ENCODE measurements at regions not wholly inside any gene's neighbourhood (a gene's known extent, or its start where the extent isn't known, plus 50 kb on each side); places are given as distances from the start of the nearest gene placed in this dataset.
"Not testable (repeated sequence)": the region's sequence is repeated elsewhere in the genome, so short reads cannot be mapped to it uniquely, and the experiment has no call there.

- no peak for DNase-seq (ENCODE audit: low read depth in 2 of 3, low spot score in 2 of 3)
Measured at GRCh38 chr1:143643148-143643885, 328.5 kb downstream of the FAM72C start.

- no peak for DNase-seq (ENCODE audit: low read depth in 2 of 3, low spot score in 2 of 3)
Measured at GRCh38 chr1:143625886-143626285, 345.9 kb downstream of the FAM72C start.

GRCh38 chr1:143619851-143620250 is 351.9 kb downstream of the FAM72C start:
- no peak for DNase-seq (ENCODE audit: low read depth in 2 of 3, low spot score in 2 of 3)

GRCh38 chr1:143611159-143611558 is 360.6 kb downstream of the FAM72C start:
- DNase-seq (ENCODE audit: low read depth in 2 of 3, low spot score in 2 of 3): no peak

- no peak for DNase-seq (ENCODE audit: low read depth in 2 of 3, low spot score in 2 of 3)
Measured at GRCh38 chr1:143610196-143610595, 361.6 kb downstream of the FAM72C start.

GRCh38 chr1:143604887-143605286 is 366.9 kb downstream of the FAM72C start:
- no peak for DNase-seq (ENCODE audit: low read depth in 2 of 3, low spot score in 2 of 3)

GRCh38 chr1:143584508-143584907 is 387.3 kb downstream of the FAM72C start:
- no peak for DNase-seq (ENCODE audit: low read depth in 2 of 3, low spot score in 2 of 3)

- no peak for DNase-seq (ENCODE audit: low read depth in 2 of 3, low spot score in 2 of 3)
Measured at GRCh38 chr1:143574891-143575520, 396.8 kb downstream of the FAM72C start.

- not testable (repeated sequence) for DNase-seq (ENCODE audit: low read depth in 2 of 3, low spot score in 2 of 3)
Measured at GRCh38 chr1:143572661-143573060, 399.1 kb downstream of the FAM72C start.

GRCh38 chr1:143563761-143564160 is 408.0 kb downstream of the FAM72C start:
- not testable (repeated sequence) for DNase-seq (ENCODE audit: low read depth in 2 of 3, low spot score in 2 of 3)

- no peak for DNase-seq (ENCODE audit: low read depth in 2 of 3, low spot score in 2 of 3)
Measured at GRCh38 chr1:143553627-143554026, 418.2 kb downstream of the FAM72C start.

- not testable (repeated sequence) for DNase-seq (ENCODE audit: low read depth in 2 of 3, low spot score in 2 of 3)
Measured at GRCh38 chr1:143504703-143505102, 467.1 kb downstream of the FAM72C start.

GRCh38 chr1:143504080-143504479 is 467.7 kb downstream of the FAM72C start:
- DNase-seq (ENCODE audit: low read depth in 2 of 3, low spot score in 2 of 3): not testable (repeated sequence)

- not testable (repeated sequence) for DNase-seq (ENCODE audit: low read depth in 2 of 3, low spot score in 2 of 3)
Measured at GRCh38 chr1:143503048-143503447, 468.7 kb downstream of the FAM72C start.

- DNase-seq (ENCODE audit: low read depth in 2 of 3, low spot score in 2 of 3): not testable (repeated sequence)
Measured at GRCh38 chr1:143502038-143502437, 469.7 kb downstream of the FAM72C start.

- not testable (repeated sequence) for DNase-seq (ENCODE audit: low read depth in 2 of 3, low spot score in 2 of 3)
Measured at GRCh38 chr1:143498059-143498749, 473.6 kb downstream of the FAM72C start.

- no peak for DNase-seq (ENCODE audit: low read depth in 2 of 3, low spot score in 2 of 3)
Measured at GRCh38 chr1:143497374-143497747, 474.4 kb downstream of the FAM72C start.

- DNase-seq (ENCODE audit: low read depth in 2 of 3, low spot score in 2 of 3): not testable (repeated sequence)
Measured at GRCh38 chr1:143496526-143497373, 475.0 kb downstream of the FAM72C start.

Measured in activated CD8-positive, alpha-beta memory T cell treated with anti-CD3 and anti-CD28 coated beads for 48 hours (primary cell).